Activated T-cell treated with anti-CD3 and anti-CD28 coated beads, Interleukin-2, amount 50 U/mL, for 1 hour (primary cell): ENCODE measurements at regions not wholly inside any gene's neighbourhood (a gene's known extent, or its start where the extent isn't known, plus 50 kb on each side); places are given as distances from the start of the nearest gene placed in this dataset.
"Not testable (repeated sequence)": the region's sequence is repeated elsewhere in the genome, so short reads cannot be mapped to it uniquely, and the experiment has no call there.

Source experiments
- DNase-seq: peaks from one replicate; pipeline ENCODE4 v3.0.0-alpha.2; 2020

- DNase-seq = no peak
Measured at GRCh38 chr2:88396209-88396608, 56.3 kb downstream of the FOXI3 start.

- DNase-seq = no peak
Measured at GRCh38 chr2:88377641-88377991, 74.9 kb downstream of the FOXI3 start.

- DNase-seq = no peak
Measured at GRCh38 chr2:88372042-88372441, 80.5 kb downstream of the FOXI3 start.

- not testable (repeated sequence) for DNase-seq
Measured at GRCh38 chr2:88365408-88365807, 87.1 kb downstream of the FOXI3 start.

- DNase-seq = no peak
Measured at GRCh38 chr2:88355486-88355885, 97.0 kb downstream of the FOXI3 start.

GRCh38 chr2:88351249-88351601 lies 101.3 kb downstream of the FOXI3 start:
- DNase-seq = no peak

GRCh38 chr2:88350331-88351248 lies 101.9 kb downstream of the FOXI3 start:
- peak; percentile 50 for DNase-seq

GRCh38 chr2:88345842-88346241 lies 106.7 kb downstream of the FOXI3 start:
- no peak for DNase-seq

- DNase-seq = no peak
Measured at GRCh38 chr2:88342749-88343148, 109.7 kb downstream of the FOXI3 start.

- no peak for DNase-seq
Measured at GRCh38 chr2:88334418-88334817, 118.1 kb downstream of the FOXI3 start.

GRCh38 chr2:88331239-88331638 lies 121.3 kb downstream of the FOXI3 start:
- DNase-seq = no peak

GRCh38 chr2:88329815-88330603 lies 122.5 kb downstream of the FOXI3 start:
- no peak for DNase-seq

GRCh38 chr2:88321449-88322248 lies 130.8 kb downstream of the FOXI3 start:
- DNase-seq = no peak

- DNase-seq = no peak
Measured at GRCh38 chr2:88320076-88320773, 132.3 kb downstream of the FOXI3 start.

- DNase-seq = no peak
Measured at GRCh38 chr2:88318956-88319330, 133.6 kb downstream of the FOXI3 start.

GRCh38 chr2:88318071-88318955 lies 134.2 kb downstream of the FOXI3 start:
- DNase-seq = no peak

- no peak for DNase-seq
Measured at GRCh38 chr2:88310787-88311186, 140.6 kb downstream of the THNSL2 start.

- DNase-seq = no peak
Measured at GRCh38 chr2:88307817-88308216, 137.7 kb downstream of the THNSL2 start.

GRCh38 chr2:88303865-88304264 lies 133.7 kb downstream of the THNSL2 start:
- no peak for DNase-seq

GRCh38 chr2:88296247-88296646 lies 126.1 kb downstream of the THNSL2 start:
- DNase-seq = no peak

GRCh38 chr2:88283886-88284592 lies 113.9 kb downstream of the THNSL2 start:
- no peak for DNase-seq
